NOMO-1 treated with dmso at 0.1 percent for 144 hours (cell line): ENCODE measurements at regions not wholly inside any gene's neighbourhood (a gene's known extent, or its start where the extent isn't known, plus 50 kb on each side); places are given as distances from the start of the nearest gene placed in this dataset.
"Not testable (repeated sequence)": the region's sequence is repeated elsewhere in the genome, so short reads cannot be mapped to it uniquely, and the experiment has no call there.

Source experiments
- DNase-seq: peaks from one replicate; lab custom pipeline; 2025; ENCODE audit not compliant: unreplicated experiment; lab: John Stamatoyannopoulos, UW

GRCh38 chr2:20130821-20131645 is 79.6 kb upstream of the LAPTM4A start:
- no peak for DNase-seq

DNA sequence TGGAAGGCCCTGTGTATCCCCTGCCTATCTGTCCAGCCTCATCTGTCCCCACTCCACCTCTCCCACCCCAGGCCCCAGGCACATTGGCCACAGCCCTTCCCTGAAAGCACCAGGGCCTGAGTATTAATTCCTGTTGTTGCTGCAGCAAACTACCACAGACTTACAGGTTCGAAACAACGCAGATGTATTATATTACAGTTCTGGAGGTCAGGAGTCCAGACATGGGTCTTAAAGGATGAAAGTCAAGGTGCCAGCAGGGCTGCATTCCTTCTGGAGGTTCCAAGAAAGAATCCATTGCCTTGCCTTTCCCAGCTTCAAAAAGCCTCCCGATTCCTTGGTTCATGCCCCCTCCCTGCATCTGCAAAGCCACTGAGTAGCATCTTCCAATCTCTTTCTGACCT is 78.7 kb upstream of the LAPTM4A start:
- DNase-seq: no peak

GRCh38 chr2:20129331-20130159 is 78.1 kb upstream of the LAPTM4A start:
- DNase-seq: no peak

- no peak for DNase-seq
Observed at GRCh38 chr2:20128506-20129330, 77.3 kb upstream of the LAPTM4A start.

DNA sequence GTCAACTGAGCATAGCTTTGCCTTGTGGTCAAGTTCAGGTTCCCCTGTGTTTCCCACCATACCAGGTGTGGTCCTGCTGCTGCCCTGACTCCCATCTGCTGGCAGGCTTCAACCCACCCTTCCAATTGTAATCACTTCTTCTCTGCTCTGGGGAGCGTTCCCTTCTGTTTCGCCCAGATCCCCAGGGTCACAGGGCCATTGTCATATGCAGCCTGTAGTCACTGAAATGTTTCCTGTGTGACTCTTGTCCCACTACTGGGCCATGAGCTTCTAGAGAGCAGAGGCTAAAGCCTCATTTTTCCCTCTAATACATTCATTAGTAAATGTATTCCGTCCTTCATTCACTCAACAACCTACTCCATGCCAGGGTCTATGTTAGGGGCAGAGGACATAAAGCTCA is 75.0 kb upstream of the LAPTM4A start:
- DNase-seq: no peak

DNA sequence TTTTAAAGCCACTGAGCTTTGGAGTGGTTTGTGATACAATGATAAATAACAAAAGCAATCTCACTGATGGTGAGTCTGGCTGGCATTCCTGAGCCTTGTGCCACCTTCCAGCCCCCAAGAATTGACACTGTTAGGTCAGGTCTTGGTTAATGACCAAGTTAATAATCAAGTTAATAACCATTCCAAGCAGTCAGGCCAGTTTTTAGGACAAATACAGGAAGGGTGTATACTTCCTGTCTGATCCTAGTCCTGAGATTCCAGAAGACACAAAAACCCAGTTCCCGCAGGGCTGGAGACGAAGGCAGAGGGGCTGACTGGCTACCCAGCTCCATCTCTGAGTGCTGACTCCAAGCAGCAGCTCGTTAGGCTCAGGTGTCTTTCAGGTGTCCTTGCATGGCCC is 74.6 kb upstream of the LAPTM4A start:
- no peak for DNase-seq

GRCh38 chr2:20125616-20126015 is 74.2 kb upstream of the LAPTM4A start:
- no peak for DNase-seq

DNA sequence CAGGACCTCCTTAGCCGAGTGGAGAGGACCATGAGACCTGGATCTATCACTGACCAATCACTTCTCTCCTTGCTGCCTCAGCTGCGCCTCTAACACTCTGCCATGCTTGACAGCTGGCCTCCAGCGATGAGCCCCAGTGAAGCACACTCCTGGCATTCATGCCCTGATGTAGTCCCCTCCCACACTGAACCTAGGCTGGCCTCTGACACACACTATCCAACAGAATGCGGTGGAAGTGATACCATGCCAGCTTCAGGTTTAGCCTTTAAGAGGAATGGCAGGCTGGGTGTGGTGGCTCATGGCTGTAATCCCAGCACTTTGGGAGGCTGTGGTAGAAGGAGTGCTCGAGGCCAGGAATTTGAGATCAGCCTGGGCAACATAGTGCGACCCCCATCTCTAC is 73.7 kb upstream of the LAPTM4A start:
- DNase-seq: no peak

GRCh38 chr2:20123871-20124594 is 72.6 kb upstream of the LAPTM4A start:
- no peak for DNase-seq

DNA sequence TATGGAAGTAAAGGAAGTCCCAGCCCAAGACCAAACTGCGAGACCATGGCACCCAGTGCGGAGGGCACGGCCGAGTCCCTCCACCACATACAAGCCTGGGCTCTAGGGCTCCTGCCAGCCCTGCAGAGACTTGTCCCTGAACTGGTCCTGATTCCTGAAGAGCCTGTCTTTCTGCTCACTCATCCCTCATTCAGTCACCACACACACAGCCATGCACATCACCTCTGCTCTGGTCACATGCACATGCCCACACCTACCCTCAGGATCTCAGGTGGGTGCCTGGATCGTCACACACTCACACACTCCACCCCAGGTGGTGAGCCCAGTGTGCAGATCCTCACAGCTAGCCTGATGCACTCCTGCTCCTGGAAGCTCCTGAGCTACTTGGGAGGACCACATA is 71.4 kb upstream of the LAPTM4A start:
- no peak for DNase-seq

DNA sequence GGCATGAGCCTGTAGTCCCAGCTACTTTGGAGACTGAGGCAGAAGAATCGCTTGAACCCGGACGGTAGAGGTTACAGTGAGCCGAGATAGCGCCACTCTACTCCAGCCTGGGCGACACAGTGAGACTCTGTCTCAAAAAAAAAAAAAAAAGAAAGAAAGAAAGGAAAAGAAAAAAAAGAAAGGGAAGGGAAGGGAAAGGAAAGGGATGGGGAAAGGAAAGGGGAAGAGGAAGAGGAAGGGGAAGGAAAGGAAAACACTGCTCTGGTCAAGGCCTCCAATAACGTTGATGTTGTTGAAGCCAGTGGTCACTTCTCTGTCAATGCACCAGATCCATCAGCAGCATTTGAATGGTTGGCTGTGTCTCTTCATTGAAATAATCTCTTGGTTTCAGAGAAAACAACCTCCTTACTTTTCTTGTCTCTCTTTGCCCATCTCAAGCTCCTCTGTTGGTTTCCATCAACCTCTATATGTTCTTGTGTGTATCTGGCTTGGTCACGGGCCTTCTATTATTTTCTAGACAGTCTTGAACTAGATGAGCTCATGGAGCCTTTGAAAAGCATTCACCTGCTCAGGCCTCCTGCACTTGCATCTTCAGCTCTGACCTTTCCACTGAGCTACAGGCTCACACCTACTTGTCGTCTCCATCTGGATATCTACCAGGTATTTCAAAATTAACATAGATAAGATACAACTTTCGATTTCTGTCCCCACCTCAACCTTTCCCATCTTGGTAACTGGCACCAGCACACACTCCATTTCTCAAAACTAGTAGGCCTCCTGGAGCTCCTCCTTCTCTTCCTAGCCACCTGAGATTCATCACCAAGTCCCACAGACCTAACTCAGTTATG is 69.4 kb upstream of the LAPTM4A start:
- no peak for DNase-seq

DNA sequence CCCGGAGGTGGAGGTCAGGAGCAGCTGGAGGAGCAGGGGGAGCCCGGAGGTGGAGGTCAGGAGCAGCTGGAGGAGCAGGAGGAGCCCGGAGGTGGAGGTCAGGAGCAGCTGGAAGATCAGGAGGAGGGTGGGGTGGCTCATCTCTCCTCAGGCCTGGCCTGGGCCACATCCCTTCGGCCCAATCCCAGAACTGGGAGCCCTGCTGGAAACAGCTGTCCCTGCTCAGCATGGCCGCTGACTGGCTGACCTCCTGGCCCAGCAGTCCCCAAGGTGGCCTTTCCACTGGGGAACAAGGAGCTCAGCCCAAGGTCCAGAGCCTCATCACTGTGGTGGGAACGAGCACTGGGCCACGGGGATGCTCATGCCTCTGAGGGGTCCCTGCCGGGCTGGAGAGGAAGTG is 66.6 kb upstream of the LAPTM4A start:
- DNase-seq: no peak

GRCh38 chr2:20115902-20116301 is 64.5 kb upstream of the LAPTM4A start:
- no peak for DNase-seq

DNA sequence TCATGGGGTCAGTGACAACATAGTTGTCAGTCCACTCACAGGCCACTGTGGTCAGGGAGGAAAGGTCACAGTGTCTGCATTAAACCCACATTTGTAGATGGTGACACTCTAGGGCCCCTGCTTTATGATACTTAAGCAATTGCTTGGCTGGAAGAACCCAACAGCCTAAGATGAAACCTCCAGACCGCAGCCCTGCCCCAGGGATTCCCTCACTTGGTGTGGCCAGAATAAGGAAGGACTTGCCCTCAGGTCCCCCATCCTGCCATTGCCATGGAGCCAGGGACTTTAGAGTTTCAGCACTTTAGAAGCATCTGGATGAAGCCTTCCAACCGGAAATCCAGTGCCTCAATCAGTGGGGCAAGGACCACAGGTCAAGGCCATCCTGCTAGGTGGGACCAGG is 63.9 kb upstream of the LAPTM4A start:
- no peak for DNase-seq

DNA sequence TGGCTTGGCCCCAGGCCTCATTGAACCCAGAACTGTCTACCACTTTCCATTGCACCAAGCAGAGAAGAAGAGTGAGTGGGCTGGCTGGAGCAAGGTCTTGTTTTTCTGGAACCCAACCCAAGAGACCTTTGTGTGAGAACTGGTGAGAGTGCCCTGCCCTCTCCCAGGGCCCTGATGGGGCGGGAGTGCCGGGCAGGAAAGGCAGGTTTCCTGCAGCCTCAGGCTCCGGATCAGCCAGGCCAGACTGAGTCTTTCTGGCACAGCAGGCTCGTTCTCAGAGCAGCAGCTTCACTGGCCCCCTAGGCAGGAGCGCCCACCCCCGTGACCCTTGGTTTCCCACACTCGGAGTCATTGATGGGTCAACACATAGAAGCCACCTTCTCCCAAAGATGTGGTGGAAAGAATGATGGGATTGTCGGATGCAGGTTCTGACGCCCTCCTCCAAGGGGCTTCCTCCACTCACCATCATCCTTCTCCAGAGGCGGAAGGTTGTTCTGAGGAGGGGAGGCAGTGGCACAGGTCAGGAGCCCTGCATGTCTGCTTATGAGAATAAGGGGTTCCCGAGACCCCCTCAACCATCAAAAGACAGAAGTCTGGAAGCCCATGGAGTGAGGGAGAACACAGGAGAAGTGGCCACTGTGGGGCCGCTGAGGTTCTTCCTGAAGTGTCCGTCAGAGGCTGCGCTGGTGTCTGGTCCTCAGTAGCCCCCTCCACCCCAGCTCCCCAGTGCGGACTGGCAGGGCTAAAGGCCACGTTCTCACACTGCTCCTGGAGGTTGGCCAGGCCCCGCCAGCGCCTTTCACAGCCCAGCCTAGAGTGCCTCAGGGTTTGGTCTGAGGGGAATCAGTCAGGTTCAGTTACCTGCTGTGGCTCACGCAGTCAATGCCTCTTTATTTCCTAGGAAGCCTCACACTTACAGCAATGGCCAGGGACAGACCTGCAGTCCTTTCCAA is 62.8 kb upstream of the LAPTM4A start:
- DNase-seq: no peak

- no peak for DNase-seq
Observed at GRCh38 chr2:20113004-20113796, 61.8 kb upstream of the LAPTM4A start.

DNA sequence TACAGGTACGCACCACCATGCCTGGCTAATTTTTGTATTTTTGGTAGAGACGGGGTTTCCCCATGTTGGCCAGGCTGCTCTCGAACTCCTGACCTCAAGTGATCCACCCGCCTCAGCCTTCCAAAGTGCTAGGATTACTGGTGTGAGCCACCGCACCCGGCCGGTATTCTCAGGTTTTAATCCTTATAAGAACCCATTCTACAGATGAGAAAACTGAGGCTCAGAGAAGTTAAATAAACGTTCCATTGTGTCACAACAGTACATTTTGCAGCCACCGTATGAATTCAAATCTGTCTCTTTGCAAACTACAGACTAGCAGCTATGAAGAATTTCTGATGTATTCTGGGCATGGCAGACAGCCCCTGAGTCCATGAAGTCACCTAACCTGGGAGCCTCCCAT is 60.9 kb upstream of the LAPTM4A start:
- DNase-seq: not testable (repeated sequence)
